Mesenchymal stem cell (in vitro differentiated cells and primary cell): ENCODE measurements at regions not wholly inside any gene's neighbourhood (a gene's known extent, or its start where the extent isn't known, plus 50 kb on each side); places are given as distances from the start of the nearest gene placed in this dataset.

ENCODE experiments used
- DNase-seq: peaks from one replicate; pipeline ENCODE4 v3.0.0-alpha.2; 2013
- H2AFZ ChIP-seq: one replicate; pipeline ENCODE4 v1.6.1; 2013; ENCODE audit warnings: low read depth, mild to moderate bottlenecking, control low read depth, inconsistent platforms, low read length, moderate library complexity
- H2AK5ac ChIP-seq: 2 replicates; pipeline ENCODE4 v1.6.1; 2013; ENCODE audit warnings: low read length, moderate library complexity, mild to moderate bottlenecking, inconsistent platforms; ENCODE audit not compliant: severe bottlenecking
- H2BK120ac ChIP-seq: one replicate; pipeline ENCODE4 v1.6.1; 2013; ENCODE audit warnings: low read depth, mild to moderate bottlenecking, inconsistent platforms, low read length, moderate library complexity
- H2BK12ac ChIP-seq, 2 experiments: one replicate each; pipeline ENCODE4 v1.6.1; 2013; ENCODE audit warnings: inconsistent platforms in 2 of 2, low read length in 2 of 2, mild to moderate bottlenecking in 2 of 2, moderate library complexity in 2 of 2, control low read depth in 1 of 2
- H2BK15ac ChIP-seq: one replicate; pipeline ENCODE4 v1.6.1; 2013; ENCODE audit warnings: mild to moderate bottlenecking, low read depth, inconsistent platforms; ENCODE audit not compliant: poor library complexity, severe bottlenecking
- H2BK5ac ChIP-seq: 2 replicates; pipeline ENCODE4 v1.6.1; 2013; ENCODE audit warnings: low read depth, mild to moderate bottlenecking, low read length, control low read depth, inconsistent platforms; ENCODE audit not compliant: poor library complexity, severe bottlenecking
- H3K14ac ChIP-seq, 2 experiments: one replicate each; pipeline ENCODE4 v1.6.1; 2013; ENCODE audit warnings: inconsistent platforms in 2 of 2, low read length in 2 of 2, control low read depth in 1 of 2, mild to moderate bottlenecking in 1 of 2, moderate library complexity in 1 of 2
- H3K18ac ChIP-seq, 2 experiments: one replicate each; pipeline ENCODE4 v1.6.1; 2013; ENCODE audit warnings: inconsistent platforms in 2 of 2, low read length in 2 of 2, control low read depth in 1 of 2, low read depth in 1 of 2, mild to moderate bottlenecking in 1 of 2
- H3K23ac ChIP-seq, 2 experiments: one replicate each; pipeline ENCODE4 v1.6.1; 2013; ENCODE audit warnings: inconsistent platforms in 2 of 2, low read length in 2 of 2, mild to moderate bottlenecking in 2 of 2, moderate library complexity in 2 of 2, control low read depth in 1 of 2
- H3K27ac ChIP-seq: 2 replicates; pipeline ENCODE4 v1.5.1; 2013; ENCODE audit warnings: mild to moderate bottlenecking, moderate library complexity, low read length, control low read depth, inconsistent platforms; ENCODE audit not compliant: poor library complexity, severe bottlenecking
- H3K27me3 ChIP-seq, 2 experiments: 2 replicates each; pipeline versions ENCODE4 v1.6.1 to v1.7.0; 2013; ENCODE audit warnings: low read length in 2 of 2, mild to moderate bottlenecking in 2 of 2, moderate library complexity in 2 of 2, control low read depth in 1 of 2, inconsistent platforms in 1 of 2; ENCODE audit not compliant: control insufficient read depth in 1 of 2, insufficient read depth in 1 of 2
- H3K36me3 ChIP-seq, 2 experiments: 2 replicates each; pipeline versions ENCODE4 v1.6.1 to v1.7.0; 2013; ENCODE audit warnings: low read length in 2 of 2, control low read depth in 1 of 2, inconsistent platforms in 1 of 2, low read depth in 1 of 2, mild to moderate bottlenecking in 1 of 2; ENCODE audit not compliant: insufficient read depth in 2 of 2, control insufficient read depth in 1 of 2
- H3K4ac ChIP-seq, 2 experiments: one replicate each; pipeline ENCODE4 v1.6.1; 2013; ENCODE audit warnings: inconsistent platforms in 2 of 2, low read length in 2 of 2, mild to moderate bottlenecking in 2 of 2, moderate library complexity in 2 of 2, control low read depth in 1 of 2, low read depth in 1 of 2
- H3K4me1 ChIP-seq: 2 replicates; pipeline ENCODE4 v1.6.1; 2013; ENCODE audit warnings: low read depth, low read length, control low read depth; ENCODE audit not compliant: control insufficient read depth, insufficient read depth
- H3K4me2 ChIP-seq: 2 replicates; pipeline ENCODE4 v1.6.1; 2013; ENCODE audit warnings: low read length, mild to moderate bottlenecking, inconsistent platforms; ENCODE audit not compliant: poor library complexity, severe bottlenecking
- H3K4me3 ChIP-seq, 2 experiments: 2 replicates each; pipeline versions ENCODE4 v1.5.1 to v1.7.0; 2013; ENCODE audit warnings: low read length in 2 of 2, mild to moderate bottlenecking in 2 of 2, control low read depth in 1 of 2, low read depth in 1 of 2; ENCODE audit not compliant: insufficient read depth in 1 of 2
- H3K79me1 ChIP-seq: replicated peaks from 2 replicates; pipeline ENCODE4 v1.6.1; 2013; ENCODE audit warnings: mild to moderate bottlenecking, control low read depth, low read length, inconsistent platforms; ENCODE audit not compliant: poor library complexity, severe bottlenecking
- H3K9ac ChIP-seq: 2 replicates; pipeline ENCODE4 v1.7.0; 2013; ENCODE audit warnings: mild to moderate bottlenecking, low read length, moderate library complexity
- H3K9me3 ChIP-seq: 2 replicates; pipeline ENCODE4 v1.7.0; 2013; ENCODE audit warnings: mild to moderate bottlenecking, low read length; ENCODE audit not compliant: control insufficient read depth
- H4K8ac ChIP-seq: one replicate; pipeline ENCODE4 v1.6.1; 2013; ENCODE audit warnings: inconsistent platforms, mild to moderate bottlenecking, low read length, moderate library complexity
- H4K91ac ChIP-seq: one replicate; pipeline ENCODE4 v1.6.1; 2013; ENCODE audit warnings: mild to moderate bottlenecking, low read length, inconsistent platforms
- WGBS: methylation state at CpG from one replicate; pipeline ENCODE4 v1.1.7; 2013; ENCODE audit warnings: mixed read lengths; 5-methylcytosine and 5-hydroxymethylcytosine counted together

- Histone ChIP-seq H3K36me3 (no peaks in the 10 kb centered on the region), H4K8ac (peak overlapping the region; percentile 80), H2BK12ac (peak overlapping the region; percentile 91 to 99), H2BK15ac (peak overlapping the region; percentile 66), H3K4me2 (no peak overlapping the region), H3K4me1 (peaks cover 1% of the 10 kb centered on the region), H2BK5ac (no peak overlapping the region), H3K4me3 (no peak overlapping the region), H2BK120ac (no peak overlapping the region), H2AK5ac (no peak overlapping the region), H4K91ac (peak overlapping the region; percentile 98), H3K23ac (no peak overlapping the region), H2AFZ (peak overlapping the region; percentile 57), H3K9ac (no peak overlapping the region), H3K14ac (peak overlapping the region; percentile 45 to 94), H3K27ac (no peak overlapping the region), H3K18ac (peak overlapping the region; percentile 65 to 88), H3K9me3 (no peaks in the 10 kb centered on the region), H3K79me1 (no peaks in the 10 kb centered on the region), H3K27me3 (peaks cover 0 to 7% of the 10 kb centered on the region in 2 experiments), H3K4ac (peak overlapping the region; percentile 85 to 96)
- no peak for DNase-seq
- WGBS = 82% methylated on average over 3 of the region's 3 CpGs
Measured at GRCh38 chr11:112367461-112367860, 106.8 kb upstream of the PLET1 start.

- Histone ChIP-seq H3K4me3 (no peak overlapping the region), H3K9ac (no peak overlapping the region), H2BK120ac (no peak overlapping the region), H3K4me2 (no peak overlapping the region), H4K91ac (no peak overlapping the region), H2BK12ac (no peak overlapping the region), H2AFZ (no peak overlapping the region), H2BK15ac (no peak overlapping the region), H3K18ac (no peak overlapping the region), H3K36me3 (no peaks in the 10 kb centered on the region), H2BK5ac (no peak overlapping the region), H2AK5ac (no peak overlapping the region), H3K23ac (no peak overlapping the region), H4K8ac (no peak overlapping the region), H3K27ac (no peak overlapping the region), H3K14ac (no peak overlapping the region), H3K27me3 (peaks cover 0 to 7% of the 10 kb centered on the region in 2 experiments), H3K4ac (no peak overlapping the region), H3K9me3 (no peaks in the 10 kb centered on the region), H3K79me1 (no peaks in the 10 kb centered on the region), H3K4me1 (peaks cover 1% of the 10 kb centered on the region)
- 95% methylated on average over 5 of the region's 5 CpGs for WGBS
- no peak for DNase-seq
Measured at GRCh38 chr11:112367895-112368294, 107.2 kb upstream of the PLET1 start.

GRCh38 chr11:112368381-112368780 lies 107.7 kb upstream of the PLET1 start:
- H2BK5ac ChIP-seq = no peak overlapping the region
- peak overlapping the region; percentile 49 to 84 for H2BK12ac ChIP-seq
- no peak overlapping the region for H2AFZ ChIP-seq
- no peak overlapping the region for H3K4ac ChIP-seq
- no peaks in the 10 kb centered on the region for H3K36me3 ChIP-seq
- H3K27me3 ChIP-seq = peaks cover 0 to 7% of the 10 kb centered on the region in 2 experiments
- peak overlapping the region; percentile 27 for H4K91ac ChIP-seq
- H4K8ac ChIP-seq = no peak overlapping the region
- H3K4me2 ChIP-seq = no peak overlapping the region
- H3K4me3 ChIP-seq = no peak overlapping the region
- H3K14ac ChIP-seq = no peak overlapping the region
- no peaks in the 10 kb centered on the region for H3K79me1 ChIP-seq
- H3K27ac ChIP-seq = no peak overlapping the region
- peaks cover 1% of the 10 kb centered on the region for H3K4me1 ChIP-seq
- no peak overlapping the region for H3K9ac ChIP-seq
- no peak overlapping the region for H3K23ac ChIP-seq
- H2BK120ac ChIP-seq = no peak overlapping the region
- H3K9me3 ChIP-seq = no peaks in the 10 kb centered on the region
- peak overlapping the region; percentile 23 for H2BK15ac ChIP-seq
- H3K18ac ChIP-seq = no peak overlapping the region
- 90% methylated on average over 1 of the region's 1 CpG for WGBS
- H2AK5ac ChIP-seq = no peak overlapping the region
- no peak for DNase-seq

DNA sequence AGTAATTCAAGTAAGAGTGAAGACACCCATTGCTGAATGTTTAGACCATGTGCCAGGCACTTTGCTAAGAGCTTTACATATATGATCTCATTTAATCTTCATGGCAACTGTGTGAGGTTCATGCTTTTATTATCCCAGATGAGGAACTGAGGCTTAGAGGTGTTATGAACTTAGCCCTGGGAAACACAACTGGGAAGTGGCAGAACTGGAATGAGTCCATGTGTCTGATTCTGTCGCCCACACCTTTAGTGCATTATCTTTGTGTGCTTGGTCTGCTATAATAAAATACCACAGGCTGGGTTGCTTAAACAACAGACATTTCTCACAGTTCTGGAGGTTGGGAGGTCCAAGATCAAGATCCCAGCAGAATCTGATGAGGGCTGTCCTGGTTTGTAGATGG lies 108.7 kb upstream of the PLET1 start:
- 100% methylated on average over 1 of the region's 1 CpG for WGBS
- Histone ChIP-seq H2AFZ (no peak overlapping the region), H3K18ac (peak overlapping the region in 1 of 2 experiments; percentile 21), H3K9ac (no peak overlapping the region), H3K4ac (no peak overlapping the region), H3K9me3 (no peaks in the 10 kb centered on the region), H4K8ac (no peak overlapping the region), H2BK120ac (no peak overlapping the region), H2AK5ac (no peak overlapping the region), H2BK5ac (no peak overlapping the region), H3K4me2 (no peak overlapping the region), H3K4me3 (no peak overlapping the region), H3K27me3 (peaks cover 0 to 7% of the 10 kb centered on the region in 2 experiments), H4K91ac (no peak overlapping the region), H3K36me3 (no peaks in the 10 kb centered on the region), H3K4me1 (peaks cover under 1% of the 10 kb centered on the region), H3K27ac (no peak overlapping the region), H2BK15ac (no peak overlapping the region), H3K79me1 (no peaks in the 10 kb centered on the region), H3K14ac (no peak overlapping the region), H3K23ac (no peak overlapping the region), H2BK12ac (peak overlapping the region; percentile 39 to 42)
- DNase-seq = no peak
